Activated T-cell treated with anti-CD3 and anti-CD28 coated beads, Interleukin-2, amount 50 U/mL, for 48 hours (primary cell): ENCODE measurements at regions not wholly inside any gene's neighbourhood (a gene's known extent, or its start where the extent isn't known, plus 50 kb on each side); places are given as distances from the start of the nearest gene placed in this dataset.
"Not testable (repeated sequence)": the region's sequence is repeated elsewhere in the genome, so short reads cannot be mapped to it uniquely, and the experiment has no call there.

ENCODE experiments used
- DNase-seq, 2 experiments: peaks; one replicate each; pipeline ENCODE4 v3.0.0-alpha.2; 2020

DNA sequence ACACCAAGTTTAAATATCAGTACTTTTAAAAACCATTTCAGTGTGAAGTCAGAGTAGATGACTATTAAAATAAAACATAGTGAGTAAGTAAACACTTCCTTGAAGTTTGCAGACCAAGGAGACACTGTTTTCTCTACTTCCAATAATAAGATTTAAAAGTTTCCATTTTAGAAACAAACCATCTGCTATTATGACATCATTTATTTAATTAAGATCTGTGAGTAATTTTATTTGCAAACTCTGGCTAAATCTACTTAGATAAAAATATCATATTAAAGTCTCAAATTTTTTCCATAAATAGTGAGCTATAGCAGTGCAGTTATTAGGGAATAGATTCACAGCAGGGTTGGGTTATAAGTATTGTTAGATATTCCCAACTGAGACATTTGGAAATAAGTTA is 1267.0 kb upstream of the FLRT2 start:
- no peak for DNase-seq

DNA sequence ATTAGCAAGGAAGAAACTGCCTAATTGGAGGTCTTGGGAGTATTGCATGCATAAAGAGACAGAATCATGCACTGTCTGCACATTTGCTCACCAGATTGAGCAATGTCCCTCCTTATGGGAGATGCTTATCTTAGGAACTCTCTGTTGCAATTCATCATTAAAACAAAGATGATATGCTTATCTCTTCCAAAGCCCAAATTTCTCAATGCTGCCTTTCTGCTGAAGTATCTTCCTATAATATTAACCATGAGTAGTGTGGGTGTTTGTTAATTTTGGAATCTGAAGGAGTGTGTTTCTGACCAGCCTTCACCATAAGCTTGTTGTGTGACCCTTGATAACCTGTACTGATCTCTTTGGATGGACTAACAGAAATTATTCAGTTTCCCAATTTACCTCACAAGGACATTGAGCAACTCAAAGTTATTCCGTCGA is 1257.6 kb upstream of the FLRT2 start:
- no peak for DNase-seq

DNA sequence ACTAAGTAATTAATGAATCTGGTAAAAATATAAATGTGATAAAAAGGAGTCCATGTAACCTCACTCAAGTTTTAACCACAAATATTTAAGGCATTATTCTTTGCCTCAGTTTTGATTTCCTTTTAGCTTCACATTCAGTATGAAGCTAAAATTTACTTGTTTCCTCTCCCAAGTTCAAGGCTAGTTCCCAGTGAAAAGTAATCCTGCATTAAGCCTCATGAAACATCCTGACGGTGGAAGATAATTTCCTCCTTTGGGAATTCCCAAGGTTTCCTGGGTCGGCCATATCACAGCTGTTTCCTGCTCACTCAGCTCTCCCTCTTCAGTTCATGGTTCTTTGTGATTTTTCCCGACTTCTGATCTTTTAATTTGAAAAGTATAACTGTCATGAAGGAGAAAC is 1256.8 kb upstream of the FLRT2 start:
- no peak for DNase-seq

DNA sequence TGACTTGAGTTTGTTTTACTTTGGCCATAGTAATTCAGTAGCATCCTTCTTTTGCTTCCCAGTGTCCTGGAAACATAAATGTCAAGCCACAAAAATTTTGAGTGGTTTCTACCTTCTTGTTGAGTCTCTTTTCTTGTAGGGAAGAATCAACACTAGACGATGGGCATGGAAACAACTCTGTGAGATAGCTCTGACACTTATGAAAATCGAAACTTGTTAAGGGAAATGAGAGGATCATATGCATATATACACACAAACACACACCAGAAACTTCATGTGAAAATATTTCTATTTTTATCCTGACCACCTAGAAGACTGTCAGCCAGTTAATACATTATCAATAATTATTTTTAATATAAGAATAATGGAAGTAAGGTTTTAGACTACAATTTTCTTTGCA is 1247.3 kb upstream of the FLRT2 start:
- DNase-seq: no peak

DNA sequence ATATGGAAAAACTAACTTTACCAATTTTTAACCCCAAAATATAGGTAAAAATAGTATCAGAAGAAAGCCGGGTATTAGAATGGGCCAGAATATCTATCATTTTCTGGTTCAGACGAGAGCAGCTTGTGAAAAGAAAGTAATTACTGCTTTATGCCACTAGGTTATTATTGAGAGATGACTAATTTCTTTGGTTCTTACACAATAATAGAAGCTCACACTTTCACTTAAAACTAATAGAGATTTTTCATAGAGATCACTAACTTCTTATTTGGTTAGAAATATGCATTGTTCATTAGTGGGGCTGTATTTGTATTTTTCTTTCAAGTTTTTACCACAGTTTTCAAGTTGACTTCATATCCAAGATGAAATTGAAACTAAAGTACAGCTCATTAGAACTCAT is 1241.2 kb upstream of the FLRT2 start:
- DNase-seq: no peak

DNA sequence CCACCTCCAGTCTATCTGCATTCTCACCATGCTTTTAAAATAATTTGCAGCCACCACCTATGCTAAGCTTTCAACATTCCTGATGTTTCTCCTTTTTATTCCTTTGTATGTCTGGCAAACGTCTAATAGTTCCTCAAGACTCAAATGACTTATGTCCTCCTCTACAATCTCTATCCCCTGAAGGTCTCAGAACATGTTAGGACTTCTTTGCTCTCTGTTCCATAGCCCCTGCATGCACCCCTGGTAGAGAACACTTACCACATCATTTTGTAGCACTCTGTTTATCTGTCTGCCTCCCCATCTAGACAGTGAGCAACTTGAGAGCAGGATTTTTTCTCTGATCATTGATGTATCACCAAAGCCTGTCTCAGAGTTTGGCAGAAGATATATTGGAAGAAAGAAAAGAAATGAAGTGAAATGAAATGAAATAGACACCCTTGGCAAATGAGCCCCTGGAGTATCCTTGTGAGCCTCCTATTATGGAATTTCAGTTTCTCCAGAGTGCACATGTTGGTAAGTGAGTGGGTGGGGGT is 1231.2 kb upstream of the FLRT2 start:
- no peak for DNase-seq

DNA sequence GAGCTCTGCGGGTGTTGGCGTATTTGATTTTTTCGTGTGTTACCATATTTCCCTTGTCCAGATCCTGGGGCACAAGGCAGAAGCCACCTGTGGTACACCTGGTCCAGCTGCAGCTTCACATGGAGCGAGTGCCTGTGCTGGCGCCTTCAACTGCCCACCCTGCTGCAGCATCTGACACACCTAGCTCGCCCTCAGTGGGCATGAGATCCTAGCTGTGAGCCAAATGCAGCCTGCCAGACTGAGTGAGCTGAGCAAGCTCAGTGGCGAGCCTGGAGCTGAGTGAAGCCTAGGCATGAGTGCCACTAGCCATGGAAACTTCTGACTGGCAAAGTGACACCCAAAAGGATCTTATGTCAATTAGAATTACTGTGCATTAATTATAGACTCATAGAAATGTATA is 1226.8 kb upstream of the FLRT2 start:
- no peak for DNase-seq

DNA sequence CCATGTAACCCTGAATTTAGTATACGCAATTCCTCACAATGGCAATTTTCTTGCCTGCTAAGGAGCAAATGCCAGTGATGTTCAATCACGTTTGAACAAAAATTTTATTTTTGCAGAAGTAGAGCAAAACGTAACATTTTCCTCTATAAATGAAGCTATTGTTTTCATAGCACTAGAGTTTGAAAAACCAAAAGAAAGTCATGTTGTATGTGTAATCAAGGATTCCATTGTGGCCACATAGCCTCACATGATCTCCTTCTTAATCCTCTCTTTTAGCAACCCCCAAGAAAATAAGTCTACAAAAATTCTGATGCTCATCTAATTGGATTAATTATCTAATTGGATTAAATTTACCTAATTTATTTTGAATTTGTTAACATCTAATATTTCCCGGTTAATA is 1217.4 kb upstream of the FLRT2 start:
- DNase-seq: no peak

DNA sequence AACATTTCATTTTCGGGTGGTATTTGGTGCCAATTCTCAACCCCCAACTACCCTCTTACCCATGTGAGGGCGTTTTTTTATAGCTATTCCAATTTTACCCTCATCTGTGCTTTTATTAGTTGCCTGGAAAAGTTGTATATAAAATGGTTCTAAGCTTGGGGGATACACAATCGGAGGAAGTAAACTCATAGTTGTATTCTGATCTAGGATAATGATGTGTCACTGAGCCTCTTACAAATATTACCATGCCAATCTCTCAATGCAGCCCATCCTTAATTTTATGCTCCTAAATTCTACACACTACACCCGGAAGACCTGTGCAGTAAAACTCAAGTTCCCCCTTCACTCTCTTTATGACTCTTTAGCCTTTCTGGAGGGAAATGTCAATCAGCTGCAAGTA is 1206.5 kb upstream of the FLRT2 start:
- DNase-seq: no peak

DNA sequence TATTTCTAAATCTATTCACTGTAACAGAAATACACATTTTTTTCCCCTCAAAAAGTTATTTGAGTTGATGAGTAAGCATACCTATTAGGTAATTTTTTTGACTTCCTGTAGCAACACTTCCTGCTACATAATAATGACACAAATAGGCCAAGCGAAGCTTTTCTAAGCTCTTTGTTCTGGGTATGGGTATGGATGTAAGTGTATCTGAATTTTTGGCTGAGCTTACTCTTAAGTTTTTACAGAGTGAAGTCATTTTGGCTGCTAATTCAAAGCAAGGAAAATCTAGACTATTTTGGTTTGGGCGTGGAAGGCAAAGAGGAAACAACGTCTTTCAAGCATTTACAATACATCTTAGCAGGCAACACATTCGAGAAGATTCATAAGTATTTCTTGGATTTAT is 1206.0 kb upstream of the FLRT2 start:
- DNase-seq: no peak

DNA sequence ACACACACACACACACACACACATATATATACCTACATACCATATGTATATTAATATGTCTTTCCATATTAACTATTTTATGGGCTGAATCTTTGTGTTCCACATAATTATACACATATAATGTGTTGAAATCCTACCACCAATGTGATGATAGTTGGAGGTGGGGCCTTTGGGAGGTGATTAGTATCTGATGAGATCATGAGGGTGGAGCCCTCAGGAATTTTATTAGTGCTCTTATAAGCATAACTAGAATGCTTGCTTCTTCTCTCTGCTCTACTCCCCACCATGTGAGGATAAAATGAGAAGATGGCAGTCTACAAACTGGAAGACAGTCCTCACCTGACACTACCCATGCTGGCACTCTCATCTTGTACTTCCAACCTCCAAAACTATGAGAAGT is 1193.5 kb upstream of the FLRT2 start:
- no peak for DNase-seq

DNA sequence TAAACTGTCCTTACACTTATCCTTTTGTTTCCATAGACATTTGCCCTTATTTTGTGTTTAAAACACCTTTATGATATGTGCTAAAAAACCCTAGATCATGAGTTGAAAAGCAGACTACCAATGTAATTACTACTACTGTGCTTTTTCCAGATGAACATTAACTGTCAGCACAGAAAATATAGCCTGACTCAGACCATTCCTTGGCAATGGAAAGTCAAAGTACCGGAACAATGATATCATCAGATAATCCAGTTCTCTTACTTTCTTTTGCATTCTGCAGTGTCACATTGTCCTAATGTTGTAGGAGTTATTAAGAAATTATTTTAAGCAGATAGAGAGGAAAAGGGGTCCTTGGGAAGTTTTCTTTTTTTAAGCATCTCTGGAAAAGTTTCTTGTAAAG is 1189.0 kb upstream of the FLRT2 start:
- DNase-seq: no peak

DNA sequence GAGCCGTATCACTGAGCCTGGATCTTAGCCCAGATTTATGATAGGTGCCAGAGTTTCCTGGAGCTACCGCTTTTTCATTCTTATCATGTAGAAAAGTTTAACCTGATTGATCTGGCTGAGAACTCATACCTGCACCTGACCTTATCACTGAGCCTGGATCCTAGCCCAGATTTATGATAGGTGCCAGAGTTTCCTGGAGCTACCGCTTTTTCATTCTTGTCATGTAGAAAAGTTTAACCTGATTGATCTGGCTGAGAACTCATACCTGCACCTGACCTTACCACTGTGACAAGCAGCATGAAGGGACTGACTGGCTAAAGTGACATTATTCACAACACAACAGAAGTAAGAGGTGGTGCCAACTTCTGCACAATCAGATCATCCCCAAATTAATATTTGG is 1188.1 kb upstream of the FLRT2 start:
- DNase-seq: not testable (repeated sequence)

DNA sequence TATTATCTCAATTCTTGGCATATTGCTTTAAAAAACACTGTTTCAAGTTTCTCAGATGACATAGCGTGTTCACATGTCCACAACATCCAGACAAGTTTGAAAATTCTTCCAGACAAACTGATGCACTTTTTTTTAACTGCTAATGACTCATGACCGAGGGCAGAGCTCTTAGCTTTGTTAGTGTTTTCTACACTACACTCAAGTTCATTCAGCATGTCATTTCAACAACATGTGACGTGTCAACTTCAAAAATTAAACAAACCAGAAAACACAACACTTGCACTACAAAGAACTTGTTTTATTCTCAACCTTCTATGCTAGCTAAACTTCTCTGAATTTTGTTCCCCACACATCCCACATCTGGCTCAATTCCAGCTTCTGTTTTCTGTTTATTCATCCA is 1186.3 kb upstream of the FLRT2 start:
- DNase-seq: no peak

DNA sequence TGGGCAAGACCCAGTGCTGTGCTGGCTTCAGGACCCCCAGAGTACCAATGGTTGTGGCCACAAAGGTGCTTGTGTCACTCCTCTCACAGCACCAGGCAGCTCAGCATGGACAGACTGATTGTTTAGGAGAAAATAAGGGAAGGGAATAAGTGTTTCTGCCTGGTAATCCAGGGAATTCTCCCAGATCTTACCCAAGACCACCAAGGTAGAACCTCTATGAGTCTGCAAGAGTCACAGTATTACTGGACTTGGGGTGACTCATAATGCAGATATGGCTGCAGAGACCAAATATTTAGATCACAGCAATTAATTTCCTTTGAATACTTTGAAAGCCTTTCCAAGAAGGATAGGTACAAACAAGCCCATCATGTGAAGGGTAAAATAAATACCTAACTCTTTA is 1178.3 kb upstream of the FLRT2 start:
- DNase-seq: no peak

DNA sequence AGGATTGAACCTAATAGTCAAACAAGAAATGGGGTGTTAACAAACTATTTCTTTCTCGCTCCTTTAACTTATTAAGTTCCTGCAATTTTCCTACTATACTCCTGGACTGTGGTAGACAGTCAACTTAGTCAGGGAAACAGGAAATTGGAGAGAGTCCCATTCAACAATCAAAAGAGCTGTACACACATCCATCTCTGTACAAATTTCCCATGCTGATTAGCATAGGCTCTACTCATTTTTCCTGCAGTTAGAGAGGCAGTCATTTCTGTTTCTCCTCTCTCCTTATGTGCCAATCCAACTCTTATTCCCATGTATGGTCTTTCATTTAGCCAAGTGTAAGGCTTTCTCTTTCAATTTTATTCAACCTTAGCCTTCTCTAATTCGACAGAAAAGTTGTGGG is 1168.5 kb upstream of the FLRT2 start:
- DNase-seq: no peak

DNA sequence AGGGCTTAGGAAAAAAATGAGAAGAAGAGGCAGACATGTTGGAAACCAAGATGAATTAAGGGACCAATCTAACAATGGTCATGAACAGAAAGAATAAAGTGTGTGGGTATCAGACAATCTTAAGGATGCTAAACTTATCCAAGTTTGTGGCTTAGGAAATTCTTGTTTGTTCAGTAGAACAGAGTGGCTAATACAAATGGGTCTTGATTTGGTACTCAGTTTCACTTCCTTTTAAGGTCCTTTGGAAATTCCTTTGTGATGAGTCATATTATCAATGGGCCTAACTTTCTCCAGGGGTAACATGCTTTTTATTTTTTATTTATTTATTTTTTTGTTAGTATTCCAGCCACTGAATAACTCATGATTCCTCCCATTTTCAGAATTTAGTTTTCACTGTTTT is 1154.7 kb upstream of the FLRT2 start:
- no peak for DNase-seq

DNA sequence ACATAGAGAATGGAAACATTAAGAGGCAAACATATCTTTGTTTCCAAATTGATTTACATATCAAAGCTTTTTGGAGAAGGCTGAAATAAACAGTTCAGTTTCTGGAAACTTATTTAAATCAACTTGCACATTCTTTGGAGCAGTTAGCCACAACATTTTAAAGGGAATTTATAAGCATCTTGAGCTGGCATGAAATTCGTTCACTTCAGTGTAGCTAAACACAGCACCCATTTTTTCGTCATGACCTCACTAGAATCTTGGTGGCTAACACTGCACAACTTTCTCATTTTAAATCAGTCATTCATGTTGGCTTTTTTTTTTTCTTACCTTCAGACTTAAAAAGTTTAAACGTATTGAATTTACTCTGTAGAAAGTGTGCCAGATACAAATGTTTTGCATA is 1139.9 kb upstream of the FLRT2 start:
- no peak for DNase-seq

DNA sequence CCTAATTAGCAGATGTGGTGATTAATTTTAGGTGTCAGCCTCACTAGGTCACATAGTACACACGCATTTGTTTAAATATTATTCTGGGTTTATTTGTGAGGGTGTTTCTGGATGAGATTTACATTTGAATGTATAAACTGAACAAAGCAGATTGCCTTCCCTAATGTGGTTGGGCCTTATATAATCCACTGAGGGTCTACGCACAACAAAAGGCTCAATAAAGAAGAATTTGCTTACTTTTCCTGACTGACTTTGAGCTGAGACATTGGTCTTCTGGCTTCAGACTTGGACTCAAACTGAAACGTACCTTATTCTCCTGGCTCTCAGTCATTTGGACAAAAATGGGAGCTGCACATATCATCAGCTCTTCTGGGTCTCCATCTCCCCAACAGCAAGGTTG is 1132.3 kb upstream of the FLRT2 start:
- DNase-seq: no peak

DNA sequence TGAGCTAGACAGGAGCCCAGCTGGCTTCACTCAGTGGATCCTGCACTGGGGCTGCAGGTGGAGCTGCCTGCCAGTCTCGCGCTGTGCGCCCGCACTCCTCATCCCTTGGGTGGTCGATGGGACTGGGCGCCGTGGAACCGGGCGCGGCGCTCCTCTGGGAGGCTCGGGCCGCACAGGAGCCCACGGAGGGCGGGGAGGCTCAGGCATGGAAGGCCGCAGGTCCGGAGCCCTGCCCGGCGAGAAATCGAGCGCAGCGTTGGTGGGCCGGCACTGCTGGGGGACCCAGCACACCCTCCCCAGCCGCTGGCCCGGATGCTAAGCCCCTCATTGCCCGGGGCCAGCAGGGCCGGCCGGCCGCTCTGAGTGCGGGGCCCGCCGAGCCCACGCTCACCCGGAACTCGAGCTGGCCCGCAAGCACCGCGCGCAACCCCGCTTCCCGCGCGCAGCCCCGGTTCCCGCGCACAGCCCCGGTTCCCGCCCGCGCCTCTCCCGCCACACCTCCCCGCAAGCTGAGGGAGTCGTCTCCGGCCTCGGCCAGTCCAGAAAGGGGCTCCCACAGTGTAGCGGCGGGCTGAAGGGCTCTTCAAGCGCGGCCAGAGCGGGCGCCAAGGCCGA is 1130.5 kb upstream of the FLRT2 start:
- no peak for DNase-seq

DNA sequence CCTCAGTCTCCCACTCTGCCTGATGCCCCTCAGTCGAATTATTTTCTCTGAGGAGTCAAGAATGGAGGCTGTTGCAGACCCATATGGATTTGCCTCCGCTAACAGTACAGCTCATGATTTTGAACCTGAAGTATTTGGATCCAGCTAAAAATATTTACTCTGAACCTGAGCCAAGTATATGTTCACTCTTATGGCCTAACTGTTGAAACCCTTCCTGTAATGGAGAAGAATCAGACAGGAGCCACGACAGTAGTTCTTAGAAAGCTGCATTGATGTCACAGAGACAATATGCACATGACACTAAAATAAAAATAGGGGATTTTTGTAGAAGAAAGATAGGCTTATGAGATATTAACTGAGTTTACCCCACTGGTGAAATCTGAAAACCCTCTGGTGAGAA is 1128.3 kb upstream of the FLRT2 start:
- DNase-seq: no peak

DNA sequence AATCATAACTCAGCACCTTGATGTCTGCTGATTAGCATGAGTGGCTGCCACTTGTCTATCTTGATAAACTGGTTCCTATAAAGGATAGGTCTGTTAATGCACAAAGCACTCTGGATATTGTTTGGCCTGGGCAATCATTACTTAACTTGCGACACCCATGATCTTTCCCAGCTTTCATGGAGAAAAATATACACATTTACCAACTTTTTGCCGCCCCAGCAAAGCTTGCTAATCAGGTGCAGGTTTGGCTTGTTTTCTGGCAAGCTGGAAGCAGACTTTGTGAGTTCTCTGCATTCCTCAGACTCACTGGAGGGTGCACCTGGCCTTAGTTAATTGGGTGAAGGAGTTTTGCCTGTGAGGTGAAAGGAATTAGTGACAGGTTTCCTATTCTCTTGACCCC is 1126.4 kb upstream of the FLRT2 start:
- DNase-seq: no peak

DNA sequence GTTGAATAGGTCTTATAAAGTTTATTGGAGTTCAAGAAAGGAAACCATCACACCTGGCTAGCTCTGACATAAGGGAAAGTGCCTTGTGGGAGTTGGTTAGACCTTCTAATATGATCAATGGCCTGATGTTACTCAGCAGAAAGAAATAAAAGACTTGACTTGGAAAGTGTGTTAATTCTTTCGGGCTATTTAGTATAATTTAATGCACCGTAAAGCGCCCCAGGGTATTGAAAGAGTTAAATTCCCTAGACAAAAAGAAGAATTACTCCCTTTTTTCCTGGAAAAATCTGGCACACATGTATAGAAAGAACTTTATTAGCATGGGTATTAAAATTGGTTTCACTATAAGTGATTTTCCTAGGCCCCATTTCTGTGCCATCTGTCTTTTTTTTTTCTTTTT is 1125.7 kb upstream of the FLRT2 start:
- no peak for DNase-seq

DNA sequence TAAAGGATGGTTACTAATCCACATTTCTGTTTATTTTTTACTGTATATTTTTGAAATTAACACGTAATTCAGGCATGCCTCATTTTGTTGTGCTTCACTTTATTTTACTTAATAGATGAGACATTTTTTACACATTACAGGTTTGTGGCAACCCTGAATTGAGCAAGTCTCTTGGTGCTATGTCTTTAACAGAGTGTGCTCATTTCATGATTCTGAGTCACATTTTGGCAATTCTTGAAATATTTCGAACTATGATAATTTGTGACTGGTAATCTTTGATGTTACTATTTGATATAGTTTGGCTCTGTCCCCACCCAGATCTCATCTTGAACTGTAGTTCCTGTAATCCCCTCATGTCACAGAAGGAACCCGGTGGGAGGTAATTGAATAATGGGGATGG is 1120.5 kb upstream of the FLRT2 start:
- no peak for DNase-seq

DNA sequence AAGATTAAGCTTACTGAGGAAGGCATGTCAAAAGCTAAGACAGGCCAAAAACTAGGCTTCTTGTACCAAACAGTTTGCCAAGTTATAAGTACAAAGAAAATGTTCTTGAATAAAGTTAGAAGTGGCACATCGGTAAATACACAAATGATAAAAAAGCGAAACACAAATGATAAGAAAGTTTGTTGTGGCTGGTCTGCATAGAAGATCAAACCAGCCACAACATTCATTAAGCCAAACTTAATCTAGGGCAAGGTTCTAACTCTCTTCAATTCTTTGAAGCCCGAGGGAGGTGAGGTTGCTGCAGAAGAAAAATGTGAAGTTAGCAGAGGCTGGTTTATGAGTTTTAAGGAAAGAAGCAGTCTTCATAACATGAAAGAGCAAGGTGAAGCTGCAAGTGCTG is 1119.6 kb upstream of the FLRT2 start:
- DNase-seq: no peak

DNA sequence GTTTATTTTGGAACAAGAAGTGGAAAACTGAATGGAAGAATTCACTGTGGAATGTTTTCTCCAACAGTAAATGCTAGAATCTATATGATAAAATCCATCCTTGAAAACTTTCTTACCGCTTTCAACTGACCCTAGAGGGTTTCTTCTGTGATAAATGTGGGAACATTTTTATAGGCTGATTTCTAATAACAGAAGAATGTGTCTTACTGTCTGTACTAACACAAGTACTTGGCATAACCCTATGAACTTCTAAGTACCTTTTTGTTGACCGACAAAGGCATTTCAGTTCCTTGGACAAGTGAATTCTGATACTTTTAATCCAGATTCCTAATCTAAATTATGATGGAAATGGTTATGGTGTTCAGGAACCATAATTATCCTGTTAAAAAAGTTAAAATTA is 1109.7 kb upstream of the FLRT2 start:
- no peak for DNase-seq
